HG03097 (cell line): ENCODE measurements at regions not wholly inside any gene's neighbourhood (a gene's known extent, or its start where the extent isn't known, plus 50 kb on each side); places are given as distances from the start of the nearest gene placed in this dataset.

Experiments
- ATAC-seq: cut with Tn5 transposase; IDR thresholded peaks from one replicate; pipeline ENCODE4 v1.9.1; 2021; ENCODE audit not compliant: unreplicated experiment, low FRiP score

GRCh38 chr5:35284364-35284763, 54.1 kb upstream of the PRLR start:
- ATAC-seq: no peak

- no peak for ATAC-seq
Observed at GRCh38 chr5:35282810-35283209, 52.5 kb upstream of the PRLR start.

- ATAC-seq: no peak
Observed at GRCh38 chr5:35281613-35282012, 51.3 kb upstream of the PRLR start.
